GM23248 (cell line): ENCODE measurements at regions not wholly inside any gene's neighbourhood (a gene's known extent, or its start where the extent isn't known, plus 50 kb on each side); places are given as distances from the start of the nearest gene placed in this dataset.
A peak's percentile ranks its signal among the peaks of the same experiment; 100 is the strongest.
"Not testable (repeated sequence)": the region's sequence is repeated elsewhere in the genome, so short reads cannot be mapped to it uniquely, and the experiment has no call there.

ENCODE experiments used
- DNase-seq: peaks from one replicate; pipeline ENCODE4 v3.0.0-alpha.2; 2015
- H2AFZ ChIP-seq: fragments of 200-600 bp; sonication (generic); 2 replicates; pipeline ENCODE4 v1.6.1; 2016; ENCODE audit warnings: antibody characterized with exemption
- H3F3A ChIP-seq: fragments of 200-600 bp; sonication (generic); 2 replicates; pipeline ENCODE4 v1.6.1; 2016; ENCODE audit warnings: mild to moderate bottlenecking, antibody characterized with exemption, mixed run types; ENCODE audit not compliant: insufficient read depth
- H3K27ac ChIP-seq: fragments of 200-600 bp; sonication (generic); 2 replicates; pipeline ENCODE4 v1.5.1; 2016; ENCODE audit warnings: mild to moderate bottlenecking
- H3K27me3 ChIP-seq: fragments of 200-600 bp; sonication (generic); replicated peaks from 2 replicates; pipeline ENCODE4 v1.6.1; 2016; ENCODE audit warnings: mild to moderate bottlenecking; ENCODE audit not compliant: insufficient read depth
- H3K36me3 ChIP-seq: fragments of 200-600 bp; sonication (generic); 2 replicates; pipeline ENCODE4 v1.6.1; 2016; ENCODE audit warnings: low read depth, mild to moderate bottlenecking
- H3K4me1 ChIP-seq: fragments of 200-600 bp; sonication (generic); 2 replicates; pipeline ENCODE4 v1.6.1; 2016; ENCODE audit warnings: mild to moderate bottlenecking; ENCODE audit not compliant: insufficient read depth
- H3K4me2 ChIP-seq: fragments of 200-600 bp; sonication (generic); one replicate; pipeline ENCODE4 v1.6.1; 2016; ENCODE audit warnings: mild to moderate bottlenecking; ENCODE audit not compliant: unreplicated experiment
- H3K4me3 ChIP-seq: fragments of 200-600 bp; sonication (generic); 2 replicates; pipeline ENCODE4 v1.5.1; 2016; ENCODE audit warnings: mild to moderate bottlenecking
- H3K79me2 ChIP-seq: fragments of 200-600 bp; sonication (generic); 2 replicates; pipeline ENCODE4 v1.6.1; 2016; ENCODE audit warnings: mild to moderate bottlenecking; ENCODE audit not compliant: insufficient read depth
- H3K9ac ChIP-seq: fragments of 200-600 bp; sonication (generic); 2 replicates; pipeline ENCODE4 v1.6.1; 2016; ENCODE audit warnings: mild to moderate bottlenecking
- H3K9me2 ChIP-seq: fragments of 200-600 bp; sonication (generic); 2 replicates; pipeline ENCODE4 v1.6.1; 2016; ENCODE audit warnings: mixed run types, mild to moderate bottlenecking, moderate library complexity; ENCODE audit not compliant: insufficient read depth
- H3K9me3 ChIP-seq: fragments of 200-600 bp; sonication (generic); one replicate; pipeline ENCODE4 v1.6.1; 2017; ENCODE audit warnings: low read depth
- H4K20me1 ChIP-seq: fragments of 200-600 bp; sonication (generic); 2 replicates; pipeline ENCODE4 v1.6.0; 2016; ENCODE audit not compliant: insufficient read depth
- EZH2 ChIP-seq: fragments of 200-600 bp; sonication (generic); IDR thresholded peaks from 2 replicates; pipeline ENCODE4 v1.6.1; 2018; ENCODE audit warnings: antibody characterized with exemption, mild to moderate bottlenecking; ENCODE audit not compliant: insufficient read depth, poor library complexity, severe bottlenecking
- EZH2phosphoT487 ChIP-seq: fragments of 200-600 bp; sonication (generic); IDR thresholded peaks from 2 replicates; pipeline ENCODE4 v1.6.1; 2018; ENCODE audit warnings: antibody characterized with exemption, moderate library complexity, mild to moderate bottlenecking, low read depth; ENCODE audit not compliant: insufficient read depth
- WGBS, 2 experiments: methylation state at CpG; one replicate each; pipeline ENCODE4 v1.1.6; 2015 to 2017; ENCODE audit warnings: low lambda C conversion rate in 2 of 2, low coverage in 1 of 2; ENCODE audit errors: missing lambda C conversion rate in 2 of 2; 5-methylcytosine and 5-hydroxymethylcytosine counted together
- in situ Hi-C: fragments of 300-500 bp; cut with MboI; formaldehyde crosslinking; loops from 2 replicates; pipeline ENCODE4 v1.15.0; 2020

- H3K4me2 ChIP-seq, result peak overlapping the region; percentile 34
- H3K79me2 ChIP-seq, result no peaks in the 10 kb centered on the region
- no peak overlapping the region for H3K9ac ChIP-seq
- H3F3A ChIP-seq, result no peaks in the 10 kb centered on the region
- no peaks in the 10 kb centered on the region for H3K4me1 ChIP-seq
- no peak overlapping the region for H3K27ac ChIP-seq
- in situ Hi-C loops, result no loop called here
- H3K36me3 ChIP-seq, result no peaks in the 10 kb centered on the region
- peak overlapping the region; percentile 17; the same call in 1 of the 2 replicates for H2AFZ ChIP-seq
- peak overlapping the region; percentile 3; the same call in 1 of the 2 replicates for H3K4me3 ChIP-seq
- 31 to 34% methylated on average over 46 to 56 of the region's 56 CpGs for WGBS, 2 experiments
- no peaks in the 10 kb centered on the region for H4K20me1 ChIP-seq
- DNase-seq, result peak; percentile 16
- peaks cover 28% of the 10 kb centered on the region for H3K27me3 ChIP-seq
- H3K9me3 ChIP-seq, result no peaks in the 10 kb centered on the region
- TF ChIP-seq EZH2 (peak; percentile 11), EZH2phosphoT487 (no peak)
- no peaks in the 10 kb centered on the region for H3K9me2 ChIP-seq
Measured at GRCh38 chr13:20301403-20302071, 69.4 kb upstream of the GJB6 start.

- 58 to 62% methylated on average over 7 of the region's 7 CpGs for WGBS, 2 experiments
- TF ChIP-seq EZH2phosphoT487 (no peak), EZH2 (peak; percentile 58)
- DNase-seq, result no peak
- Histone ChIP-seq H3F3A (no peaks in the 10 kb centered on the region), H2AFZ (peak overlapping the region; percentile 17; the same call in 1 of the 2 replicates), H3K9ac (no peak overlapping the region), H3K4me2 (peak overlapping the region; percentile 34), H3K27ac (no peak overlapping the region), H3K4me3 (peak overlapping the region; percentile 3; the same call in 1 of the 2 replicates), H3K36me3 (no peaks in the 10 kb centered on the region), H3K9me3 (no peaks in the 10 kb centered on the region), H3K27me3 (peaks cover 28% of the 10 kb centered on the region), H3K9me2 (no peaks in the 10 kb centered on the region), H3K79me2 (no peaks in the 10 kb centered on the region), H4K20me1 (no peaks in the 10 kb centered on the region), H3K4me1 (no peaks in the 10 kb centered on the region)
- in situ Hi-C loops, result no loop called here
Measured at GRCh38 chr13:20301015-20301402, 68.9 kb upstream of the GJB6 start.

DNA sequence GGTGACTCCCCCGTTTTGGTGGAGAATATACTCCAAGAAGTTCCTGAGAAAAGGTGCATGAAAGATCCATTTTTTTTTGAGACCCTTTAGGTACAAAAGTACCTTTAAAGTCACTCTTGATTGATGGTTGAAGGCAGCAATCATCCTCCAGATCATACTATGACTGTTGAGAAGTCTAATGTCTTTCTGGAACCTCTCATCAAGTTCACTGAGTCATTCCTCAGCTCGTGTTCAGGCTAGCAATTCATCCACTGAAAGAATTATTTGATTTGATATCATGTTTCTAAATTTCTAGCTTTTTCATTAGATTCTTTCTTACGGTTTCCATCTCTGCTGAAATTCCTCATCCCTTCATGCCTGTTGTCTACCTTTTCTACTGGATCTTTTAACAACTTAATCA is 65.1 kb upstream of the GJB6 start:
- WGBS, 2 experiments, result 29 to 53% methylated on average over 3 of the region's 3 CpGs
- DNase-seq, result no peak
- no peak overlapping the region for H3K9ac ChIP-seq
- H3K27me3 ChIP-seq, result peaks cover 28% of the 10 kb centered on the region
- no peak overlapping the region for H3K27ac ChIP-seq
- H3K9me3 ChIP-seq, result no peaks in the 10 kb centered on the region
- H3K9me2 ChIP-seq, result no peaks in the 10 kb centered on the region
- no peaks in the 10 kb centered on the region for H4K20me1 ChIP-seq
- TF ChIP-seq EZH2phosphoT487, result no peak
- no peak for TF ChIP-seq EZH2
- H3K4me1 ChIP-seq, result no peaks in the 10 kb centered on the region
- in situ Hi-C loops, result no loop called here
- no peaks in the 10 kb centered on the region for H3K79me2 ChIP-seq
- H3K4me2 ChIP-seq, result no peak overlapping the region
- no peak overlapping the region for H2AFZ ChIP-seq
- no peak overlapping the region for H3K4me3 ChIP-seq
- H3F3A ChIP-seq, result no peaks in the 10 kb centered on the region
- no peaks in the 10 kb centered on the region for H3K36me3 ChIP-seq

GRCh38 chr13:20295956-20296355 is 63.8 kb upstream of the GJB6 start:
- TF ChIP-seq EZH2phosphoT487 (no peak), EZH2 (no peak)
- no peak for DNase-seq
- no peaks in the 10 kb centered on the region for H3K9me3 ChIP-seq
- H3K4me1 ChIP-seq, result no peaks in the 10 kb centered on the region
- H3K36me3 ChIP-seq, result no peaks in the 10 kb centered on the region
- no peak overlapping the region for H3K27ac ChIP-seq
- H3K4me3 ChIP-seq, result no peak overlapping the region
- no peaks in the 10 kb centered on the region for H3K79me2 ChIP-seq
- 60 to 65% methylated on average over 8 of the region's 8 CpGs for WGBS, 2 experiments
- H2AFZ ChIP-seq, result no peak overlapping the region
- in situ Hi-C loops, result no loop called here
- no peaks in the 10 kb centered on the region for H3F3A ChIP-seq
- H3K9me2 ChIP-seq, result no peaks in the 10 kb centered on the region
- peaks cover 35% of the 10 kb centered on the region for H3K27me3 ChIP-seq
- no peaks in the 10 kb centered on the region for H4K20me1 ChIP-seq
- H3K9ac ChIP-seq, result no peak overlapping the region
- H3K4me2 ChIP-seq, result no peak overlapping the region

- Histone ChIP-seq H3K9ac (no peak overlapping the region), H3K9me2 (no peaks in the 10 kb centered on the region), H3K4me2 (no peak overlapping the region), H4K20me1 (no peaks in the 10 kb centered on the region), H3K27me3 (peaks cover 21% of the 10 kb centered on the region), H3K36me3 (no peaks in the 10 kb centered on the region), H2AFZ (no peak overlapping the region), H3K4me1 (no peaks in the 10 kb centered on the region), H3K27ac (no peak overlapping the region), H3F3A (no peaks in the 10 kb centered on the region), H3K4me3 (no peak overlapping the region), H3K79me2 (no peaks in the 10 kb centered on the region), H3K9me3 (no peaks in the 10 kb centered on the region)
- 45 to 52% methylated on average over 3 of the region's 3 CpGs for WGBS, 2 experiments
- no peak for TF ChIP-seq EZH2
- TF ChIP-seq EZH2phosphoT487, result no peak
- in situ Hi-C loops, result no loop called here
- DNase-seq, result no peak
Measured at GRCh38 chr13:20294497-20294896, 62.4 kb upstream of the GJB6 start.

DNA sequence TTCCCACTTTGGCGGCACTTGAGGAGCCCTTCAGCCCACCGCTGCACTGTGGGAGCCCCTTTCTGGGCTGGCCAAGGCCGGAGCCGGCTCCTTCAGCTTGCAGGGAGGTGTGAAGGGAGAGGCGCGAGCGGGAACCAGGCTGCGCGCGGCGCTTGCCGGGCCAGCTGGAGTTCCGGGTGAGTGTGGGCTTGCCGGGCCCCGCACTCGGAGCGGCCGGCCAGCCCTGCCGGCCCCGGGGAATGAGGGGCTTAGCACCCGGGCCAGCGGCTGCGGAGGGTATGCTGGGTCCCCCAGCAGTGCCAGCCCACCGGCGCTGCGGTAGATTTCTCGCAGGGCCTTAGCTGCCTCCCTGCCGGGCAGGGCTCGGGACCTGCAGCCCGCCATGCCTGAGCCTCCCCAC is 60.2 kb upstream of the GJB6 start:
- H3K4me3 ChIP-seq, H2AFZ ChIP-seq, H3K79me2 ChIP-seq, H3F3A ChIP-seq, H3K4me1 ChIP-seq, H3K4me2 ChIP-seq, DNase-seq, H3K9me2 ChIP-seq, H3K27ac ChIP-seq, in situ Hi-C loops, H3K9ac ChIP-seq, H4K20me1 ChIP-seq, H3K9me3 ChIP-seq, H3K36me3 ChIP-seq: not testable (repeated sequence)
- 91% methylated on average over 29 to 30 of the region's 30 CpGs for WGBS, 2 experiments
- peaks cover 18% of the 10 kb centered on the region; the same call in 1 of the 2 replicates for H3K27me3 ChIP-seq
